WTC11 (cell line): ENCODE measurements at regions not wholly inside any gene's neighbourhood (a gene's known extent, or its start where the extent isn't known, plus 50 kb on each side); places are given as distances from the start of the nearest gene placed in this dataset.

Source experiments
- ATAC-seq: fragments of 200-7000 bp; cut with Tn5 transposase; 2 replicates; pipeline ENCODE4 v1.10.0; 2021; ENCODE audit warnings: mild to moderate bottlenecking, moderate library complexity
- CTCF ChIA-PET: fragments of 300-600 bp; sonication (Branson Sonifier 250); formaldehyde crosslinking; loops from one replicate; lab custom pipeline; 2021; ENCODE audit warnings: antibody characterized with exemption; lab: Charles Lee
- POLR2A ChIA-PET: fragments of 350-600 bp; sonication (Branson Sonifier 250); formaldehyde crosslinking; loops from one replicate; lab custom pipeline; 2021; ENCODE audit warnings: antibody characterized with exemption; lab: Charles Lee
- DNase-seq: peaks from one replicate; pipeline ENCODE4 v3.0.0; 2021; ENCODE audit warnings: low spot score
- H3K27ac Mint-ChIP-seq: 2 replicates; pipeline ENCODE4 v1.8.0; 2021; ENCODE audit warnings: mixed read lengths
- H3K27me3 Mint-ChIP-seq: 2 replicates; pipeline ENCODE4 v1.8.0; 2021; ENCODE audit warnings: low read depth, mild to moderate bottlenecking, moderate library complexity, mixed read lengths
- H3K36me3 Mint-ChIP-seq: 2 replicates; pipeline ENCODE4 v1.8.0; 2021; ENCODE audit warnings: mixed read lengths
- H3K4me1 Mint-ChIP-seq: 2 replicates; pipeline ENCODE4 v1.8.0; 2022; ENCODE audit warnings: mixed read lengths
- H3K4me3 Mint-ChIP-seq: 2 replicates; pipeline ENCODE4 v1.8.0; 2021; ENCODE audit warnings: mild to moderate bottlenecking, moderate library complexity, mixed read lengths
- H3K9me3 Mint-ChIP-seq: 2 replicates; pipeline ENCODE4 v1.8.0; 2021; ENCODE audit warnings: mixed read lengths
- ATF6 ChIP-seq: sonication (generic); formaldehyde crosslinking; IDR thresholded peaks from 2 replicates; pipeline ENCODE4 v1.8.1; 2023; ENCODE audit warnings: mild to moderate bottlenecking, missing genetic modification reagents
- ELF4 ChIP-seq: sonication (generic); formaldehyde crosslinking; IDR thresholded peaks from 2 replicates; pipeline ENCODE4 v1.8.1; 2022; ENCODE audit warnings: low read depth, mild to moderate bottlenecking, moderate library complexity, missing genetic modification reagents
- ESRRA ChIP-seq: sonication (generic); formaldehyde crosslinking; IDR thresholded peaks from 2 replicates; pipeline ENCODE4 v1.8.1; 2022; ENCODE audit warnings: mild to moderate bottlenecking, missing genetic modification reagents, borderline replicate concordance
- HMGXB4 ChIP-seq: sonication (generic); formaldehyde crosslinking; IDR thresholded peaks from 2 replicates; pipeline ENCODE4 v1.8.1; 2023; ENCODE audit warnings: mild to moderate bottlenecking, moderate library complexity, missing genetic modification reagents
- JAZF1 ChIP-seq: fragments of 250-450 bp; sonication (Bioruptor Pico); IDR thresholded peaks from 2 replicates; pipeline ENCODE4 v1.9.0; 2021; ENCODE audit warnings: moderate library complexity, mild to moderate bottlenecking, inconsistent platforms
- KAT7 ChIP-seq: sonication (generic); formaldehyde crosslinking; IDR thresholded peaks from 2 replicates; pipeline ENCODE4 v1.8.1; 2023; ENCODE audit warnings: missing genetic modification reagents, mild to moderate bottlenecking, borderline replicate concordance
- MYBL2 ChIP-seq: sonication (generic); formaldehyde crosslinking; IDR thresholded peaks from 2 replicates; pipeline ENCODE4 v1.8.1; 2023; ENCODE audit warnings: mild to moderate bottlenecking, moderate library complexity, missing genetic modification reagents
- NFATC4 ChIP-seq: fragments of 250-450 bp; sonication (Bioruptor Pico); IDR thresholded peaks from 2 replicates; pipeline ENCODE4 v1.9.0; 2021; ENCODE audit warnings: mild to moderate bottlenecking
- NR3C1 ChIP-seq: sonication (generic); formaldehyde crosslinking; conservative IDR thresholded peaks from 2 replicates; pipeline ENCODE4 v1.8.1; 2023; ENCODE audit warnings: low read depth, mild to moderate bottlenecking, missing genetic modification reagents
- PRDM15 ChIP-seq: sonication (generic); formaldehyde crosslinking; IDR thresholded peaks from 2 replicates; pipeline ENCODE4 v1.8.0; 2022; ENCODE audit warnings: missing genetic modification reagents
- SMAD3 ChIP-seq: sonication (generic); formaldehyde crosslinking; IDR thresholded peaks from 2 replicates; pipeline ENCODE4 v1.8.0; 2022; ENCODE audit warnings: missing genetic modification reagents, mild to moderate bottlenecking, borderline replicate concordance
- SP1 ChIP-seq: sonication (generic); formaldehyde crosslinking; conservative IDR thresholded peaks from 2 replicates; pipeline ENCODE4 v1.8.1; 2022; ENCODE audit warnings: missing genetic modification reagents
- TEAD1 ChIP-seq: sonication (generic); formaldehyde crosslinking; IDR thresholded peaks from 2 replicates; pipeline ENCODE4 v1.8.0; 2022; ENCODE audit warnings: mild to moderate bottlenecking, missing genetic modification reagents
- USF2 ChIP-seq: sonication (generic); formaldehyde crosslinking; IDR thresholded peaks from 2 replicates; pipeline ENCODE4 v1.8.1; 2023; ENCODE audit warnings: mild to moderate bottlenecking, missing genetic modification reagents, moderate library complexity
- ZNF232 ChIP-seq: sonication (generic); formaldehyde crosslinking; IDR thresholded peaks from 2 replicates; pipeline ENCODE4 v1.8.0; 2022; ENCODE audit warnings: mild to moderate bottlenecking, missing genetic modification reagents
- ZNF281 ChIP-seq: sonication (generic); formaldehyde crosslinking; IDR thresholded peaks from 2 replicates; pipeline ENCODE4 v1.8.0; 2023; ENCODE audit warnings: mild to moderate bottlenecking, missing genetic modification reagents
- ZNF317 ChIP-seq: sonication (generic); formaldehyde crosslinking; IDR thresholded peaks from 2 replicates; pipeline ENCODE4 v1.8.1; 2023; ENCODE audit warnings: low read depth, mild to moderate bottlenecking, moderate library complexity, missing genetic modification reagents, borderline replicate concordance
- ZNF532 ChIP-seq: fragments of 250-450 bp; sonication (Bioruptor Pico); IDR thresholded peaks from 2 replicates; pipeline ENCODE4 v1.9.0; 2021; ENCODE audit warnings: mild to moderate bottlenecking, borderline replicate concordance

- H3K27me3 Mint-ChIP-seq, result no peaks in the 10 kb centered on the region
- ATAC-seq (no peak), DNase-seq (no peak)
- H3K4me3 Mint-ChIP-seq, result no peak overlapping the region
- H3K36me3 Mint-ChIP-seq, result no peaks in the 10 kb centered on the region
- ChIA-PET POLR2A (no interaction called here), CTCF (no interaction called here)
- H3K4me1 Mint-ChIP-seq, result peaks cover 2% of the 10 kb centered on the region; the same call in 1 of the 2 replicates
- no peak for TF ChIP-seq ZNF317 (CRISPR knock-in tag)
- no peak for TF ChIP-seq ZNF232
- TF ChIP-seq KAT7, result no peak
- TF ChIP-seq HMGXB4 (CRISPR knock-in tag), result no peak
- TF ChIP-seq USF2 (CRISPR knock-in tag), result no peak
- TF ChIP-seq ATF6 (CRISPR knock-in tag), result no peak
- TF ChIP-seq NFATC4 (CRISPR knock-in tag), result no peak
- no peak for TF ChIP-seq ELF4
- TF ChIP-seq PRDM15 (CRISPR knock-in tag), result no peak
- TF ChIP-seq SP1, result no peak
- no peak for TF ChIP-seq SMAD3 (CRISPR knock-in tag)
- TF ChIP-seq JAZF1, result no peak
- TF ChIP-seq ZNF532, result no peak
- no peak for TF ChIP-seq MYBL2 (CRISPR knock-in tag)
- TF ChIP-seq ESRRA (CRISPR knock-in tag), result no peak
- no peak for TF ChIP-seq NR3C1 (CRISPR knock-in tag)
- TF ChIP-seq ZNF281 (CRISPR knock-in tag), result no peak
- TF ChIP-seq TEAD1 (CRISPR knock-in tag), result no peak
- no peak overlapping the region for H3K27ac Mint-ChIP-seq
- no peaks in the 10 kb centered on the region; the same call in 1 of the 2 replicates for H3K9me3 Mint-ChIP-seq
Measured at GRCh38 chr2:142781146-142781545, 96.3 kb upstream of the KYNU start.
